A673 (cell line): ENCODE measurements at regions not wholly inside any gene's neighbourhood (a gene's known extent, or its start where the extent isn't known, plus 50 kb on each side); places are given as distances from the start of the nearest gene placed in this dataset.

Experiments used
- BruUV-seq: library from RNA; stranded (reverse); fragments of 400-500 nt; replicated peaks from 2 replicates; lab custom pipeline; 2021; lab: Mats Ljungman, UMichigan
- CTCF ChIA-PET: fragments of 300-600 bp; sonication (Branson Sonifier 250); formaldehyde crosslinking; loops from one replicate; lab custom pipeline; 2022; ENCODE audit warnings: antibody characterized with exemption; lab: Charles Lee
- POLR2A ChIA-PET: fragments of 300-600 bp; sonication (Branson Sonifier 250); formaldehyde crosslinking; loops from one replicate; lab custom pipeline; 2022; ENCODE audit warnings: antibody characterized with exemption; ENCODE audit not compliant: low non-redundant PET; lab: Charles Lee
- DNase-seq: peaks from one replicate; pipeline ENCODE4 v3.0.0-alpha.2; 2015; ENCODE audit warnings: low spot score
- H3K27ac ChIP-seq: fragments of 200-600 bp; sonication (generic); 2 replicates; pipeline ENCODE4 v1.5.1; 2016; ENCODE audit warnings: mixed run types, low read depth, mild to moderate bottlenecking, mixed read lengths, antibody characterized with exemption, low read length; ENCODE audit not compliant: poor library complexity, severe bottlenecking
- H3K27me3 ChIP-seq: fragments of 200-600 bp; sonication (generic); replicated peaks from 2 replicates; pipeline ENCODE4 v1.6.1; 2017; ENCODE audit warnings: mixed run types, low read depth, mild to moderate bottlenecking, mixed read lengths, antibody characterized with exemption, low read length; ENCODE audit not compliant: insufficient read depth, poor library complexity
- H3K36me3 ChIP-seq: fragments of 200-600 bp; sonication (generic); 2 replicates; pipeline ENCODE4 v1.6.1; 2016; ENCODE audit warnings: mixed run types, mild to moderate bottlenecking, mixed read lengths, antibody characterized with exemption, low read length; ENCODE audit not compliant: insufficient read depth, poor library complexity, severe bottlenecking
- H3K4me1 ChIP-seq: fragments of 200-600 bp; sonication (generic); 2 replicates; pipeline ENCODE4 v1.6.1; 2017; ENCODE audit warnings: mixed run types, mild to moderate bottlenecking, mixed read lengths, antibody characterized with exemption, low read length; ENCODE audit not compliant: insufficient read depth, poor library complexity, severe bottlenecking
- H3K4me3 ChIP-seq: fragments of 200-600 bp; sonication (generic); 2 replicates; pipeline ENCODE4 v1.5.1; 2016; ENCODE audit warnings: low read depth, mixed run types, mild to moderate bottlenecking, mixed read lengths, low read length; ENCODE audit not compliant: poor library complexity, severe bottlenecking
- H3K9me3 ChIP-seq: fragments of 200-600 bp; sonication (generic); 2 replicates; pipeline ENCODE4 v1.6.1; 2016; ENCODE audit warnings: mixed run types, low read depth, mild to moderate bottlenecking, mixed read lengths, antibody characterized with exemption, low read length; ENCODE audit not compliant: poor library complexity, severe bottlenecking
- CTCF ChIP-seq: fragments of 300-800, 200-600 bp; sonication (generic); conservative IDR thresholded peaks from 2 replicates; pipeline ENCODE4 v1.5.1; 2017; ENCODE audit warnings: low read depth, mild to moderate bottlenecking, antibody characterized with exemption, low read length, moderate library complexity, mixed read lengths
- EZH2 ChIP-seq: fragments of 200-600 bp; sonication (generic); IDR thresholded peaks from 2 replicates; pipeline ENCODE4 v1.6.1; 2017; ENCODE audit warnings: borderline replicate concordance, low read depth, mild to moderate bottlenecking, mixed read lengths, antibody characterized with exemption, low read length; ENCODE audit not compliant: poor library complexity, severe bottlenecking
- intact Hi-C: fragments of 100-400 bp; cut with micrococcal nuclease; formaldehyde crosslinking; loops from one replicate; pipeline ENCODE4 v1.10.0; 2022; ENCODE audit not compliant: unreplicated experiment

GRCh38 chr3:48084929-48085328, 68.7 kb upstream of the MAP4 start:
- Histone ChIP-seq H3K36me3 (no peaks in the 10 kb centered on the region), H3K27ac (no peak overlapping the region), H3K9me3 (no peaks in the 10 kb centered on the region), H3K4me1 (peaks cover 14% of the 10 kb centered on the region), H3K4me3 (no peak overlapping the region), H3K27me3 (no peaks in the 10 kb centered on the region)
- CTCF ChIA-PET: no interaction called here
- BruUV-seq: no TSS peak
- no peak for DNase-seq
- POLR2A ChIA-PET: no interaction called here
- TF ChIP-seq CTCF: no peak
- TF ChIP-seq EZH2: no peak
- intact Hi-C loops: no loop called here

- Histone ChIP-seq H3K27ac (no peak overlapping the region), H3K4me1 (peaks cover 7% of the 10 kb centered on the region), H3K9me3 (no peaks in the 10 kb centered on the region), H3K4me3 (no peak overlapping the region), H3K27me3 (no peaks in the 10 kb centered on the region), H3K36me3 (no peaks in the 10 kb centered on the region)
- no peak for DNase-seq
- intact Hi-C loops: no loop called here
- ChIA-PET CTCF (no interaction called here), POLR2A (no interaction called here)
- no TSS peak for BruUV-seq
- TF ChIP-seq EZH2 (no peak), CTCF (no peak)
Observed at GRCh38 chr3:48084170-48084569, 68.0 kb upstream of the MAP4 start.

DNA sequence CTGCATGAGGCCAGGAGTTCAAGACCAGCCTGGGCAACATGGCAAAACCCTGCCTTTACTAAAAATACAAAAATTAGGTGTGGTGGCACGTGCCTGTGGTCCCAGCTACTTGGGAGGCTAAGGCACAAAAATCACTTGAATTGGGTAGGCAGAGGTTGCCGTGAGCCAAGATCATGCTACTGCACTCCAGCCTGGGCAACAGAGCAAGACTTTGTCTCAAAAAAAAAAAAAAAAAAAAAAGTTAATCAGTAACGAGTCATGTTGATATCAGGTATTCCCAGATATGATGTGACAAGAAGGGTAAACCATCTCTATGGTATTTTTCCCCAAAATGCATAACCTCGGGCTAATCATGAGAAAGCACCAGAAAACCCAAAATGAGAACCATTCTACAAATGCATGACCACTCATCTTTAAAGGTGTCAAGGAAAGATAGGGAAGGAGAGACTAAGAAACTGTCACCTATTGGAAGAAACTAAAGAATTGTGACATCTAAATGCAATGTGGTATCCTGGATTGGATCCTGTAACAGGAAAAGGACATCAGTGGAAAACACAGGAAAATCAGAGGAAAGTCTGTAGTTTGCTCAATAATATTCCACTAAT, 66.5 kb upstream of the MAP4 start:
- Histone ChIP-seq H3K27ac (no peak overlapping the region), H3K36me3 (no peaks in the 10 kb centered on the region), H3K4me3 (no peak overlapping the region), H3K27me3 (no peaks in the 10 kb centered on the region), H3K4me1 (peaks cover 7% of the 10 kb centered on the region), H3K9me3 (no peaks in the 10 kb centered on the region)
- no peak for TF ChIP-seq CTCF
- no peak for TF ChIP-seq EZH2
- ChIA-PET CTCF (no interaction called here), POLR2A (no interaction called here)
- no TSS peak for BruUV-seq
- no peak for DNase-seq
- intact Hi-C loops: no loop called here
